Keratinocyte (primary cell): ENCODE measurements at regions not wholly inside any gene's neighbourhood (a gene's known extent, or its start where the extent isn't known, plus 50 kb on each side); places are given as distances from the start of the nearest gene placed in this dataset.

Source experiments
- DNase-seq: peaks from one replicate; pipeline ENCODE4 v3.0.0-alpha.2; 2011; ENCODE audit warnings: low read depth, missing footprints, low spot score
- FAIRE-seq: peaks from 2 replicates; lab custom pipeline; 2011; peaks lifted over from hg19 to GRCh38; lab: Jason Lieb, UNC
- H2AFZ ChIP-seq: 2 replicates; pipeline ENCODE4 v1.6.0; 2012; ENCODE audit warnings: low read length, control low read depth, inconsistent platforms; ENCODE audit not compliant: control insufficient read depth
- H3K27ac ChIP-seq: 2 replicates; pipeline ENCODE4 v1.5.1; 2011; ENCODE audit warnings: low read length; ENCODE audit not compliant: control insufficient read depth, insufficient read depth
- H3K27me3 ChIP-seq: 3 replicates; pipeline ENCODE4 v1.6.0; 2011; ENCODE audit warnings: low read length; ENCODE audit not compliant: control insufficient read depth, insufficient read depth; ENCODE audit errors: extremely low read depth
- H3K36me3 ChIP-seq, 2 experiments: 2 replicates in 1 of 2; 3 replicates in 1 of 2; pipeline ENCODE4 v1.5.1; 2011; ENCODE audit warnings: low read length in 2 of 2, mild to moderate bottlenecking in 1 of 2; ENCODE audit not compliant: control insufficient read depth in 2 of 2, insufficient read depth in 2 of 2; ENCODE audit errors: extremely low read depth in 1 of 2
- H3K4me1 ChIP-seq: 3 replicates; pipeline ENCODE4 v1.5.1; 2011; ENCODE audit warnings: low read length; ENCODE audit not compliant: control insufficient read depth, insufficient read depth; ENCODE audit errors: extremely low read depth
- H3K4me2 ChIP-seq: 3 replicates; pipeline ENCODE4 v1.6.0; 2011; ENCODE audit warnings: low read depth, low read length; ENCODE audit not compliant: control insufficient read depth, insufficient read depth; ENCODE audit errors: extremely low read depth
- H3K4me3 ChIP-seq, 3 experiments: fragments of 200-600 bp in 1 of 3; sonication (generic) in 1 of 3; 2 replicates in 2 of 3; 3 replicates in 1 of 3; pipeline ENCODE4 v1.5.1; 2011 to 2016; ENCODE audit warnings: low read length in 3 of 3, mild to moderate bottlenecking in 3 of 3, control low read depth in 2 of 3, inconsistent platforms in 1 of 3, low read depth in 1 of 3, mixed read lengths in 1 of 3, mixed run types in 1 of 3, moderate library complexity in 1 of 3; ENCODE audit not compliant: control insufficient read depth in 2 of 3, insufficient read depth in 2 of 3; ENCODE audit errors: extremely low read depth in 1 of 3
- H3K79me2 ChIP-seq: 2 replicates; pipeline ENCODE4 v1.6.0; 2012; ENCODE audit warnings: low read length; ENCODE audit not compliant: control insufficient read depth, insufficient read depth
- H3K9ac ChIP-seq: 3 replicates; pipeline ENCODE4 v1.6.0; 2011; ENCODE audit warnings: low read length; ENCODE audit not compliant: control insufficient read depth, insufficient read depth; ENCODE audit errors: extremely low read depth
- H3K9me1 ChIP-seq: 3 replicates; pipeline ENCODE4 v1.6.0; 2011; ENCODE audit warnings: low read length; ENCODE audit not compliant: control insufficient read depth, insufficient read depth; ENCODE audit errors: extremely low read depth
- H3K9me3 ChIP-seq: 2 replicates; pipeline ENCODE4 v1.5.1; 2012; ENCODE audit warnings: low read depth, low read length; ENCODE audit not compliant: control insufficient read depth
- H4K20me1 ChIP-seq: 3 replicates; pipeline ENCODE4 v1.6.0; 2011; ENCODE audit warnings: low read length; ENCODE audit not compliant: control insufficient read depth, insufficient read depth; ENCODE audit errors: extremely low read depth
- EZH2 ChIP-seq: IDR thresholded peaks from one replicate; pipeline ENCODE4 v1.6.1; 2012; ENCODE audit warnings: inconsistent platforms, mild to moderate bottlenecking, low read length, moderate library complexity
- dilution Hi-C: fragments of 300-500 bp; cut with MboI; formaldehyde crosslinking; loops from one replicate; pipeline ENCODE4 v1.7.0; 2020; ENCODE audit warnings: low sequenced_read_pairs; ENCODE audit not compliant: extremely low pct_ligation_motif_present
- TF ChIP-seq, protein P1 (sequence below), 3 experiments: IDR thresholded peaks in 1 of 3; conservative IDR thresholded peaks in 1 of 3; optimal IDR thresholded peaks in 1 of 3; 2 replicates in 2 of 3; 3 replicates in 1 of 3; pipeline versions ENCODE3 to v1.5.1; 2011; ENCODE audit warnings: low read length in 3 of 3, mild to moderate bottlenecking in 3 of 3, moderate library complexity in 2 of 3, control low read depth in 1 of 3, inconsistent platforms in 1 of 3; ENCODE audit not compliant: insufficient read depth in 2 of 3; ENCODE audit errors: extremely low read depth in 1 of 3

DNA sequence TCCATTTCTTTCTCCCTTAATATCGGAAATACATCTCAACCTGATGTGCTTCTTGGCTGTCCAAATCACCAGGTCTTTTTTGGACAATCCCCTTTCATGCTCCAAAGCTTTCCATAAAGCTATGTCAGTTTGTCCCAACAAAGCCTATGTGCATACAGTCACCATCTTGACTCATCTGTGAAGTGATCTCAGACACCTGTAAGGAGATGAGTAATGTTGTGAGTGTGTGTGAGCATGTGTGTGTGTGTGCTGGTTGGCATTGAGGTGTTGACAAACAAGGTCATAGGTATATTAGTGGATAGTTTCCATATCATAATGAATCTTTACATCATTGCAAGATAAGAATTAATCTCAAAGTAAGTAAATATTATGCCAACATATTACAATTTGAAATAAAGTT lies 1243.3 kb upstream of the SEL1L start:
- H2AFZ ChIP-seq: no peak overlapping the region
- no peaks in the 10 kb centered on the region for H3K36me3 ChIP-seq
- no peak overlapping the region for H3K4me3 ChIP-seq
- TF ChIP-seq, protein P1, sequence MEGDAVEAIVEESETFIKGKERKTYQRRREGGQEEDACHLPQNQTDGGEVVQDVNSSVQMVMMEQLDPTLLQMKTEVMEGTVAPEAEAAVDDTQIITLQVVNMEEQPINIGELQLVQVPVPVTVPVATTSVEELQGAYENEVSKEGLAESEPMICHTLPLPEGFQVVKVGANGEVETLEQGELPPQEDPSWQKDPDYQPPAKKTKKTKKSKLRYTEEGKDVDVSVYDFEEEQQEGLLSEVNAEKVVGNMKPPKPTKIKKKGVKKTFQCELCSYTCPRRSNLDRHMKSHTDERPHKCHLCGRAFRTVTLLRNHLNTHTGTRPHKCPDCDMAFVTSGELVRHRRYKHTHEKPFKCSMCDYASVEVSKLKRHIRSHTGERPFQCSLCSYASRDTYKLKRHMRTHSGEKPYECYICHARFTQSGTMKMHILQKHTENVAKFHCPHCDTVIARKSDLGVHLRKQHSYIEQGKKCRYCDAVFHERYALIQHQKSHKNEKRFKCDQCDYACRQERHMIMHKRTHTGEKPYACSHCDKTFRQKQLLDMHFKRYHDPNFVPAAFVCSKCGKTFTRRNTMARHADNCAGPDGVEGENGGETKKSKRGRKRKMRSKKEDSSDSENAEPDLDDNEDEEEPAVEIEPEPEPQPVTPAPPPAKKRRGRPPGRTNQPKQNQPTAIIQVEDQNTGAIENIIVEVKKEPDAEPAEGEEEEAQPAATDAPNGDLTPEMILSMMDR (optimal IDR thresholded peaks at IDR 0.05 in 1 of 3, IDR thresholded peaks at IDR 0.05 in 1 of 3, conservative IDR thresholded peaks at IDR 0.05 in 1 of 3; ENCODE audit: extremely low read depth in 1 of 3, insufficient read depth in 2 of 3, low read length in 3 of 3): no peak
- no peak for TF ChIP-seq EZH2
- dilution Hi-C loops: no loop called here
- H3K79me2 ChIP-seq: no peaks in the 10 kb centered on the region
- no peak overlapping the region for H3K9ac ChIP-seq
- FAIRE-seq (no peak), DNase-seq (no peak)
- no peak overlapping the region for H3K4me2 ChIP-seq
- no peaks in the 10 kb centered on the region for H3K9me3 ChIP-seq
- H3K4me1 ChIP-seq: no peaks in the 10 kb centered on the region
- no peaks in the 10 kb centered on the region for H3K9me1 ChIP-seq
- H3K27me3 ChIP-seq: no peaks in the 10 kb centered on the region
- no peaks in the 10 kb centered on the region for H4K20me1 ChIP-seq
- H3K27ac ChIP-seq: no peak overlapping the region

DNA sequence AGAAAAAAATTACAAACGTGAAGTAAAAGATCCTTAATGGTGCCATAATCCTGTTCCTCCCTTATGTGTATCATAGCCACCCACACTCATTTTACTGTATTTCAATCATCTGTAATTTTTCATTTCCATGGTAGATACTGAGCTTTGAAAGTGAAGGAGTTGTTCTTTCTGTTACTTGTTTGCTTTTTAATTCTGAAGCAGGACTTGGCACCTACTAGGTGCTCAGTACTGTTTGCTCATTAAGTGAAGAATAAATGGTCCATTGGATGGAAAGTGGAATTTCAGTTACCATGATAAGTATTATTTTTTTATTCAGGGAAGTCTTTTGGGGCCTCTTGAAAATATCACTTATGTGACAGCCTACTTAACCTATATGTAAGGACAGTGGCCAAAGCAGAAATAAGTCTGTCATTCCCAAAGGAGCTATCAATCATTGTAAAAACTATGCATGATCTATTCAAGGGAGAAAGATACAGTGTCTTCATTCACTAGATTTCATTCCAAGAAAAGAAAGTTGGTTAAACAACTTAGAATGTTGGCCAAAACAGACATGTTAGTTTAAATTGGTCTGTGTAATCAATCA lies 1244.4 kb upstream of the SEL1L start:
- no peak overlapping the region for H3K4me3 ChIP-seq
- no peak overlapping the region for H3K9ac ChIP-seq
- FAIRE-seq (no peak), DNase-seq (no peak)
- H3K4me2 ChIP-seq: no peak overlapping the region
- no peaks in the 10 kb centered on the region for H3K27me3 ChIP-seq
- no peaks in the 10 kb centered on the region for H4K20me1 ChIP-seq
- TF ChIP-seq EZH2: no peak
- H2AFZ ChIP-seq: no peak overlapping the region
- H3K9me3 ChIP-seq: no peaks in the 10 kb centered on the region
- no peaks in the 10 kb centered on the region for H3K36me3 ChIP-seq
- dilution Hi-C loops: no loop called here
- no peak overlapping the region for H3K27ac ChIP-seq
- H3K79me2 ChIP-seq: no peaks in the 10 kb centered on the region
- no peaks in the 10 kb centered on the region for H3K9me1 ChIP-seq
- no peaks in the 10 kb centered on the region for H3K4me1 ChIP-seq

DNA sequence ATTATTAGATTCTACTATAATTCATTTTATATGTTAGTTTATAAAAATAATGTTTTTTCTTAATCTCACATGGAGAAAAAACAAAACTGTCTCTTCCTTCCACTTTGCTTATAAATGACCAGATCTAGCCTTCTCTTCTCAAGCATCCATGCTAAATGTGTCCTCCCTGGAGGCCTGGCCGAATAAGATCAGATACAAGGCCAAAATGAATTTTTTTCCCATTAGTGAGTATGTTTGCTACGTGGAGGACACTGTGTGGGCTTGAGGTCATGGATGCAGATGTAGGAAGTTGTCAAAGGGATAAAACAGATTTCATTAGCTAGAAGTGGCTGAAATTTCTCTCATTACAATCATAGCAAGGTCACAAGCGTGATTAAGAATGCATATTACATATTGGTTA lies 1244.9 kb upstream of the SEL1L start:
- DNase-seq (no peak), FAIRE-seq (no peak)
- no peaks in the 10 kb centered on the region for H3K9me1 ChIP-seq
- H3K9ac ChIP-seq: no peak overlapping the region
- no peak overlapping the region for H3K27ac ChIP-seq
- dilution Hi-C loops: no loop called here
- no peaks in the 10 kb centered on the region for H3K36me3 ChIP-seq
- H4K20me1 ChIP-seq: no peaks in the 10 kb centered on the region
- no peak overlapping the region for H3K4me3 ChIP-seq
- H3K79me2 ChIP-seq: no peaks in the 10 kb centered on the region
- no peaks in the 10 kb centered on the region for H3K9me3 ChIP-seq
- no peak overlapping the region for H3K4me2 ChIP-seq
- no peaks in the 10 kb centered on the region for H3K4me1 ChIP-seq
- TF ChIP-seq, protein P1 (optimal IDR thresholded peaks at IDR 0.05 in 1 of 3, IDR thresholded peaks at IDR 0.05 in 1 of 3, conservative IDR thresholded peaks at IDR 0.05 in 1 of 3; ENCODE audit: extremely low read depth in 1 of 3, insufficient read depth in 2 of 3, low read length in 3 of 3): no peak
- TF ChIP-seq EZH2: no peak
- no peak overlapping the region for H2AFZ ChIP-seq
- no peaks in the 10 kb centered on the region for H3K27me3 ChIP-seq
